Progenitor cell of endocrine pancreas (in vitro differentiated cells): ENCODE measurements at regions not wholly inside any gene's neighbourhood (a gene's known extent, or its start where the extent isn't known, plus 50 kb on each side); places are given as distances from the start of the nearest gene placed in this dataset.

ENCODE experiments used
- DNase-seq: peaks from one replicate; pipeline ENCODE4 v3.0.0; 2021; ENCODE audit warnings: low spot score; ENCODE audit not compliant: unreplicated experiment
- H3K27ac Mint-ChIP-seq: 2 replicates; pipeline ENCODE4 v1.8.0; 2021; ENCODE audit warnings: mild to moderate bottlenecking, moderate library complexity, mixed read lengths
- H3K27me3 Mint-ChIP-seq: 2 replicates; pipeline ENCODE4 v1.8.0; 2021; ENCODE audit warnings: mixed read lengths
- H3K36me3 Mint-ChIP-seq: 2 replicates; pipeline ENCODE4 v1.8.0; 2022; ENCODE audit warnings: mixed read lengths; ENCODE audit not compliant: insufficient read depth
- H3K4me1 Mint-ChIP-seq: 2 replicates; pipeline ENCODE4 v1.8.0; 2021; ENCODE audit warnings: low read depth, mixed read lengths
- H3K4me3 Mint-ChIP-seq: 2 replicates; pipeline ENCODE4 v1.8.0; 2021; ENCODE audit warnings: low read depth, mild to moderate bottlenecking, moderate library complexity, mixed read lengths
- H3K9me3 Mint-ChIP-seq: 2 replicates; pipeline ENCODE4 v1.8.0; 2021; ENCODE audit warnings: low read depth, mixed read lengths
- CTCF ChIP-seq: fragments of 200-600 bp; sonication (generic); IDR thresholded peaks from one replicate; pipeline ENCODE4 v1.5.0; 2021; ENCODE audit warnings: antibody characterized with exemption, mild to moderate bottlenecking; ENCODE audit not compliant: unreplicated experiment

- no peaks in the 10 kb centered on the region for H3K4me1 Mint-ChIP-seq
- no peak overlapping the region for H3K27ac Mint-ChIP-seq
- DNase-seq, result no peak
- H3K4me3 Mint-ChIP-seq, result no peak overlapping the region
- no peak for TF ChIP-seq CTCF
- no peaks in the 10 kb centered on the region for H3K27me3 Mint-ChIP-seq
- no peaks in the 10 kb centered on the region for H3K36me3 Mint-ChIP-seq
- H3K9me3 Mint-ChIP-seq, result no peaks in the 10 kb centered on the region
Observed at GRCh38 chr16:77069929-77070328, 121.1 kb upstream of the MON1B start.

- Mint-ChIP-seq H3K36me3 (no peaks in the 10 kb centered on the region), H3K4me3 (no peak overlapping the region), H3K9me3 (no peaks in the 10 kb centered on the region), H3K4me1 (no peaks in the 10 kb centered on the region), H3K27me3 (no peaks in the 10 kb centered on the region), H3K27ac (no peak overlapping the region)
- no peak for TF ChIP-seq CTCF
- DNase-seq, result no peak
Observed at GRCh38 chr16:77070683-77071082, 120.3 kb upstream of the MON1B start.

- Mint-ChIP-seq H3K4me3 (no peak overlapping the region), H3K36me3 (no peaks in the 10 kb centered on the region), H3K27ac (no peak overlapping the region), H3K9me3 (no peaks in the 10 kb centered on the region), H3K27me3 (no peaks in the 10 kb centered on the region), H3K4me1 (peaks cover 1% of the 10 kb centered on the region)
- no peak for DNase-seq
- TF ChIP-seq CTCF, result no peak
Observed at GRCh38 chr16:77076839-77077238, 114.2 kb upstream of the MON1B start.

DNA sequence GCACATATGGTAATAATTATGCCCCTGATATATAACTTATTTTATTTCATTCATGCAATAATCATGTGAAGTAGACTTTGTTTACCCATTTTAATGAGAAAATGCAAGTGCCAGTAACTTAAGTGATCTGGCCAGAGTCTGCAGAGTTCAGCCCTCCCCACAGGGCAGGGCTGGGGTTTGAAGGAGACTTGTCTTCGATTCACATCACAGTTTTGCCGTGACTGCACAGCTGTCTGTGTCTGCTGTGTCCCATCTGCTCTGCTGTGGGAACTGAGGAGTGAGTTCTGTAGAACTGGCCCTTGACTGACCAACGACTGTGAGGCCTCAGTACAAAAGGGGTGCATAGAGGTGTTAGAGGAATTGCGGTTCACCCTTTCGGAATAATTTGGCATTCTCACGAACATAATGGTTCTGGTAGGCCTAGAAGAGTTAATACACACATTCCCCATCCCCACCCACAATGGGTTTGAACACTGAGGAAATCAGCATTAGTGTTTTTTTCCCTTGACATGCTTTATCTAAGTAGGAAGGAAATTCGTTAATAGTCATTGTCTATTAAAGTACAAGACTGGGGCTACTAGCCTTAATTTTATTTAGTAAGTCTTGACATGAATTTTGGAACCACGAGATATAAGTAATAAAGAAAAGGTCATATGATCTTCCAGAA is 113.6 kb upstream of the MON1B start:
- no peak for TF ChIP-seq CTCF
- Mint-ChIP-seq H3K36me3 (no peaks in the 10 kb centered on the region), H3K27me3 (no peaks in the 10 kb centered on the region), H3K4me1 (peaks cover 1% of the 10 kb centered on the region), H3K9me3 (no peaks in the 10 kb centered on the region), H3K4me3 (no peak overlapping the region), H3K27ac (no peak overlapping the region)
- DNase-seq, result no peak

DNA sequence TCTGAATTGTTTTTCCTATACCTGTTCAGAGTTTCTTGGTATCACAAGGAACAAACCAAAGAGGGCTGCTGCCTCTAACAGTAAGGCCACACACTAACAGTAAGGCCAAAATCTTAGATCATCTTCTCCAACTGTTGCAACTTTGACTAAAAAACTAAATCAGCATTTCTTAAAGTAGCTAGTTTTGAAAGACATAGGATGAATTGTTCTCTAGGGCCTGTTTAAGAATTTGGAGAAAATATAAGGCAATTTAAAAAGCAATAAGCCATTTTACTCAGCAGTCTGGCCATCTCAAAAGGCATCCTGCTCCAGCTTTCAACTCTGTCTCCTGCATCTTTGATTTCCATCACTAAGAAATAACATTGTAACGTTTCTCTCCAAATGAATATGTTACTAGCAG is 105.0 kb upstream of the MON1B start:
- Mint-ChIP-seq H3K27ac (no peak overlapping the region), H3K27me3 (no peaks in the 10 kb centered on the region), H3K4me3 (no peak overlapping the region), H3K9me3 (no peaks in the 10 kb centered on the region), H3K36me3 (no peaks in the 10 kb centered on the region), H3K4me1 (no peaks in the 10 kb centered on the region)
- DNase-seq, result no peak
- TF ChIP-seq CTCF, result no peak
